HEK293 (cell line): ENCODE measurements at regions not wholly inside any gene's neighbourhood (a gene's known extent, or its start where the extent isn't known, plus 50 kb on each side); places are given as distances from the start of the nearest gene placed in this dataset.

Experiments
- CTCF ChIA-PET: fragments of 350-600 bp; formaldehyde crosslinking; extraction: SDS; loops from one replicate; lab custom pipeline; 2021; ENCODE audit warnings: antibody characterized with exemption; lab: Yijun Ruan, JAX
- POLR2A ChIA-PET: fragments of 300-600 bp; formaldehyde crosslinking; extraction: SDS; loops from one replicate; lab custom pipeline; 2020; ENCODE audit warnings: antibody characterized with exemption, inconsistent platforms; lab: Yijun Ruan, JAX
- H3K27ac ChIP-seq: fragments of 200-500 bp; sonication (Bioruptor generic); 2 replicates; pipeline ENCODE4 v1.5.1; 2014; ENCODE audit warnings: low read depth, low read length, control low read depth, inconsistent platforms; ENCODE audit errors: extremely low read depth
- H3K36me3 ChIP-seq, 2 experiments: fragments of 200-500 bp in 1 of 2; sonication (Bioruptor generic) in 1 of 2; 1 replicate in 1 of 2; 2 replicates in 1 of 2; pipeline ENCODE4 v1.5.1; 2014 to 2017; ENCODE audit warnings: inconsistent platforms in 2 of 2, low read length in 2 of 2; ENCODE audit not compliant: control insufficient read depth in 2 of 2, insufficient read depth in 1 of 2
- H3K4me1 ChIP-seq: fragments of 200-500 bp; sonication (Bioruptor generic); 2 replicates; pipeline ENCODE4 v1.5.1; 2014; ENCODE audit warnings: mild to moderate bottlenecking, low read length, inconsistent platforms; ENCODE audit not compliant: control insufficient read depth, insufficient read depth
- H3K4me3 ChIP-seq: 2 replicates; pipeline ENCODE4 v1.5.1; 2011; ENCODE audit warnings: low read depth, mild to moderate bottlenecking, control low read depth, low read length, moderate library complexity
- H3K9me3 ChIP-seq: fragments of 200-500 bp; sonication (Bioruptor generic); 2 replicates; pipeline ENCODE4 v1.5.1; 2014; ENCODE audit warnings: low read depth, low read length, inconsistent platforms; ENCODE audit not compliant: control insufficient read depth, insufficient read depth
- HIC1 ChIP-seq: fragments of 450-650 bp; formaldehyde crosslinking; IDR thresholded peaks from 2 replicates; pipeline ENCODE4 v1.5.1; 2016; ENCODE audit warnings: missing biosample characterization, missing genetic modification characterization
- KLF17 ChIP-seq: fragments of 450-650 bp; formaldehyde crosslinking; IDR thresholded peaks from 2 replicates; pipeline ENCODE4 v1.5.1; 2016; ENCODE audit warnings: missing biosample characterization, missing genetic modification characterization
- PRDM6 ChIP-seq: fragments of 450-650 bp; formaldehyde crosslinking; IDR thresholded peaks from 2 replicates; pipeline ENCODE4 v1.5.1; 2017; ENCODE audit warnings: missing biosample characterization, missing genetic modification characterization
- YY1 ChIP-seq: fragments of 450-650 bp; formaldehyde crosslinking; IDR thresholded peaks from 2 replicates; pipeline ENCODE4 v1.5.1; 2018; ENCODE audit warnings: missing biosample characterization, missing genetic modification characterization
- ZBTB11 ChIP-seq: fragments of 450-650 bp; formaldehyde crosslinking; conservative IDR thresholded peaks from 2 replicates; pipeline ENCODE4 v1.5.1; 2016; ENCODE audit warnings: low read depth, missing biosample characterization, missing genetic modification characterization
- ZBTB6 ChIP-seq: fragments of 450-650 bp; formaldehyde crosslinking; IDR thresholded peaks from 2 replicates; pipeline ENCODE4 v1.5.1; 2017; ENCODE audit warnings: missing biosample characterization, missing genetic modification characterization
- ZFHX2 ChIP-seq: fragments of 450-650 bp; formaldehyde crosslinking; conservative IDR thresholded peaks from 2 replicates; pipeline ENCODE4 v1.5.1; 2016; ENCODE audit warnings: missing biosample characterization, missing genetic modification characterization
- ZNF133 ChIP-seq: fragments of 450-650 bp; formaldehyde crosslinking; IDR thresholded peaks from 2 replicates; pipeline ENCODE4 v1.5.1; 2016; ENCODE audit warnings: missing biosample characterization, missing genetic modification characterization
- ZNF202 ChIP-seq: fragments of 450-650 bp; formaldehyde crosslinking; IDR thresholded peaks from 2 replicates; pipeline ENCODE4 v1.5.1; 2016; ENCODE audit warnings: missing biosample characterization, missing genetic modification characterization, borderline replicate concordance
- ZNF416 ChIP-seq: fragments of 450-650 bp; formaldehyde crosslinking; IDR thresholded peaks from 2 replicates; pipeline ENCODE4 v1.5.1; 2016; ENCODE audit warnings: missing biosample characterization, missing genetic modification characterization
- ZNF510 ChIP-seq: fragments of 450-650 bp; formaldehyde crosslinking; IDR thresholded peaks from 2 replicates; pipeline ENCODE4 v1.5.1; 2018; ENCODE audit warnings: mild to moderate bottlenecking, missing genetic modification characterization, missing biosample characterization; ENCODE audit not compliant: insufficient replicate concordance
- ZNF514 ChIP-seq: fragments of 450-650 bp; formaldehyde crosslinking; IDR thresholded peaks from 2 replicates; pipeline ENCODE4 v1.5.1; 2016; ENCODE audit warnings: missing biosample characterization, missing genetic modification characterization
- ZNF529 ChIP-seq: fragments of 450-650 bp; formaldehyde crosslinking; IDR thresholded peaks from 2 replicates; pipeline ENCODE4 v1.5.1; 2017; ENCODE audit warnings: missing genetic modification characterization, missing biosample characterization; ENCODE audit not compliant: insufficient replicate concordance
- ZNF544 ChIP-seq: fragments of 450-650 bp; formaldehyde crosslinking; IDR thresholded peaks from 2 replicates; pipeline ENCODE4 v1.5.0; 2017; ENCODE audit warnings: missing biosample characterization, missing genetic modification characterization
- ZNF623 ChIP-seq: fragments of 450-650 bp; formaldehyde crosslinking; IDR thresholded peaks from 2 replicates; pipeline ENCODE4 v1.5.1; 2016; ENCODE audit warnings: missing biosample characterization, missing genetic modification characterization
- ZNF660 ChIP-seq: fragments of 450-650 bp; IDR thresholded peaks from 2 replicates; pipeline ENCODE4 v1.5.1; 2018; ENCODE audit warnings: missing biosample characterization, mild to moderate bottlenecking, missing genetic modification characterization
- ZNF670 ChIP-seq: fragments of 450-650 bp; formaldehyde crosslinking; IDR thresholded peaks from 2 replicates; pipeline ENCODE4 v1.5.1; 2016; ENCODE audit warnings: missing biosample characterization, missing genetic modification characterization, low read depth

- no peak for TF ChIP-seq HIC1 (tag by site-specific recombination)
- no peak for TF ChIP-seq ZNF544 (tag by site-specific recombination)
Observed at GRCh38 chr4:182083671-182084410, 159.4 kb upstream of the TENM3 start (continued).

- Histone ChIP-seq H3K36me3 (no peaks in the 10 kb centered on the region), H3K4me1 (no peaks in the 10 kb centered on the region), H3K27ac (no peak overlapping the region), H3K9me3 (no peaks in the 10 kb centered on the region), H3K4me3 (peak overlapping the region; percentile 9)
- no peak for TF ChIP-seq ZBTB11 (tag by site-specific recombination)
- no peak for TF ChIP-seq YY1 (tag by site-specific recombination)
- no peak for TF ChIP-seq ZFHX2
- TF ChIP-seq ZNF660 (tag by site-specific recombination): no peak
- TF ChIP-seq ZBTB6 (tag by site-specific recombination): no peak
- no peak for TF ChIP-seq ZNF510 (tag by site-specific recombination)
- TF ChIP-seq ZNF623 (tag by site-specific recombination): no peak
- TF ChIP-seq ZNF133 (tag by site-specific recombination): no peak
- no peak for TF ChIP-seq ZNF202 (tag by site-specific recombination)
- TF ChIP-seq ZNF670: no peak
- TF ChIP-seq PRDM6: no peak
- TF ChIP-seq ZNF514: no peak
- no peak for TF ChIP-seq KLF17
- TF ChIP-seq ZNF416 (tag by site-specific recombination): no peak
- no peak for TF ChIP-seq ZNF529 (tag by site-specific recombination)
- ChIA-PET CTCF (no interaction called here), POLR2A (no interaction called here)
Observed at GRCh38 chr4:182085051-182085480, 158.1 kb upstream of the TENM3 start.
